HepG2 (cell line): ENCODE measurements at regions not wholly inside any gene's neighbourhood (a gene's known extent, or its start where the extent isn't known, plus 50 kb on each side); places are given as distances from the start of the nearest gene placed in this dataset.
A peak's percentile ranks its signal among the peaks of the same experiment; 100 is the strongest.

Experiments
- ATAC-seq: fragments of 200-7000 bp; cut with Tn5 transposase; 3 replicates; pipeline ENCODE4 v1.9.1; 2020; ENCODE audit warnings: mild to moderate bottlenecking, moderate library complexity
- BruUV-seq: library from RNA; stranded (reverse); fragments of 400-500 nt; replicated peaks from 2 replicates; lab custom pipeline; 2021; lab: Mats Ljungman, UMichigan
- CTCF ChIA-PET: fragments of 300-600 bp; formaldehyde crosslinking; extraction: SDS; loops from one replicate; lab custom pipeline; 2021; ENCODE audit warnings: low total read pairs, inconsistent platforms, low intra/inter-chr PET ratio; lab: Yijun Ruan, JAX
- POLR2A ChIA-PET: fragments of 350-600 bp; sonication (Branson Sonifier 250); formaldehyde crosslinking; loops from one replicate; lab custom pipeline; 2020; ENCODE audit warnings: antibody characterized with exemption, inconsistent platforms; lab: Yijun Ruan, JAX
- DNase-seq: peaks from one replicate; pipeline ENCODE4 v3.0.0-alpha.2; 2015; ENCODE audit warnings: low spot score
- FAIRE-seq: peaks from 3 replicates; lab custom pipeline; 2011; peaks lifted over from hg19 to GRCh38; lab: Jason Lieb, UNC
- H2AFZ ChIP-seq: one replicate; pipeline ENCODE4 v1.6.1; 2011; ENCODE audit warnings: low read length, inconsistent platforms
- H3K27ac ChIP-seq: fragments of 300-600 bp; 3 replicates; pipeline ENCODE4 v1.8.0; 2011; ENCODE audit warnings: mixed run types, mild to moderate bottlenecking, mixed read lengths, low read length, inconsistent platforms; ENCODE audit not compliant: insufficient read depth; ENCODE audit errors: extremely low read length
- H3K27me3 ChIP-seq, 2 experiments: fragments of 200-600 bp in 1 of 2; 2 replicates in 1 of 2; 3 replicates in 1 of 2; pipeline versions ENCODE4 v1.6.0 to v1.8.0; 2011; ENCODE audit warnings: low read length in 2 of 2, mild to moderate bottlenecking in 2 of 2, moderate library complexity in 2 of 2, inconsistent platforms in 1 of 2; ENCODE audit not compliant: insufficient read depth in 2 of 2, control insufficient read depth in 1 of 2
- H3K36me3 ChIP-seq, 2 experiments: fragments of 200-600 bp in 1 of 2; replicated peaks in 1 of 2; 2 replicates in 1 of 2; 3 replicates in 1 of 2; pipeline versions ENCODE4 v1.5.1 to v1.8.0; 2011; ENCODE audit warnings: low read length in 2 of 2, inconsistent platforms in 1 of 2; ENCODE audit not compliant: insufficient read depth in 2 of 2, control insufficient read depth in 1 of 2
- H3K4me1 ChIP-seq: 2 replicates; pipeline ENCODE4 v1.5.1; 2012; ENCODE audit warnings: low read length, inconsistent platforms; ENCODE audit not compliant: insufficient read depth
- H3K4me2 ChIP-seq: 2 replicates; pipeline ENCODE4 v1.6.0; 2011; ENCODE audit warnings: low read depth, low read length, inconsistent platforms
- H3K4me3 ChIP-seq, 3 experiments: fragments of 200-600 bp in 1 of 3; sonication (generic), shearing (Covaris generic) in 1 of 3; replicated peaks in 1 of 3; 2 replicates each; pipeline ENCODE4 v1.5.1; 2011 to 2016; ENCODE audit warnings: low read length in 3 of 3, inconsistent platforms in 2 of 3, low read depth in 2 of 3, mild to moderate bottlenecking in 2 of 3, control low read depth in 1 of 3, mixed read lengths in 1 of 3; ENCODE audit not compliant: insufficient read depth in 1 of 3
- H3K79me2 ChIP-seq: one replicate; pipeline ENCODE4 v1.6.1; 2011; ENCODE audit warnings: low read length, inconsistent platforms; ENCODE audit not compliant: insufficient read depth
- H3K9ac ChIP-seq: 2 replicates; pipeline ENCODE4 v1.6.0; 2011; ENCODE audit warnings: mild to moderate bottlenecking, low read depth, low read length, inconsistent platforms; ENCODE audit not compliant: insufficient read depth
- H3K9me3 ChIP-seq: 2 replicates; pipeline ENCODE4 v1.5.1; 2012; ENCODE audit warnings: mild to moderate bottlenecking, low read length
- H4K20me1 ChIP-seq: 2 replicates; pipeline ENCODE4 v1.6.0; 2011; ENCODE audit warnings: inconsistent platforms, mild to moderate bottlenecking, low read length, moderate library complexity; ENCODE audit not compliant: insufficient read depth
- CBX5 ChIP-seq: sonication (generic); formaldehyde crosslinking; IDR thresholded peaks from 2 replicates; pipeline ENCODE4 v1.4.0; 2020; ENCODE audit warnings: missing genetic modification reagents, borderline replicate concordance
- RARA ChIP-seq: IDR thresholded peaks from 2 replicates; pipeline ENCODE4 v1.6.1; 2016; ENCODE audit warnings: missing genetic modification reagents, missing compliant biosample characterization
- SIN3B ChIP-seq: fragments of 150-350 bp; IDR thresholded peaks from 2 replicates; pipeline ENCODE4 v1.6.1; 2014; ENCODE audit warnings: low read length
- SP2 ChIP-seq: sonication (generic); formaldehyde crosslinking; IDR thresholded peaks from 2 replicates; pipeline ENCODE4 v1.5.1; 2020; ENCODE audit warnings: mild to moderate bottlenecking, missing genetic modification reagents
- TCF7 ChIP-seq: sonication (generic); IDR thresholded peaks from 2 replicates; pipeline ENCODE4 v1.6.1; 2016; ENCODE audit warnings: antibody characterized with exemption, low read depth
- ZBTB7B ChIP-seq: sonication (generic); formaldehyde crosslinking; IDR thresholded peaks from 2 replicates; pipeline ENCODE4 v1.4.0; 2020; ENCODE audit warnings: missing genetic modification reagents
- ZFP37 ChIP-seq: sonication (generic); formaldehyde crosslinking; IDR thresholded peaks from 2 replicates; pipeline ENCODE4 v1.4.0; 2020; ENCODE audit warnings: missing genetic modification reagents, borderline replicate concordance
- ZNF431 ChIP-seq: sonication (generic); formaldehyde crosslinking; IDR thresholded peaks from 2 replicates; pipeline ENCODE4 v1.9.0; 2022; ENCODE audit warnings: missing genetic modification reagents, low read depth, mild to moderate bottlenecking, borderline replicate concordance
- WGBS: methylation state at CpG from one replicate; pipeline ENCODE4 v1.1.6; 2017; ENCODE audit warnings: low lambda C conversion rate; 5-methylcytosine and 5-hydroxymethylcytosine counted together
- in situ Hi-C: cut with HindIII; loops from 2 replicates; pipeline ENCODE4 v1.10.0; 2017; ENCODE audit warnings: low pct_unique_long_range_greater_than_20kb; ENCODE audit not compliant: extremely low pct_ligation_motif_present
- intact Hi-C: fragments of 100-400 bp; cut with micrococcal nuclease; formaldehyde crosslinking; loops from one replicate; pipeline ENCODE4 v1.10.0; 2022; ENCODE audit not compliant: unreplicated experiment
- TF ChIP-seq, protein P1 (sequence below): sonication (generic); formaldehyde crosslinking; IDR thresholded peaks from one replicate; pipeline ENCODE4 v1.5.1; 2020; ENCODE audit warnings: mild to moderate bottlenecking, missing genetic modification reagents; ENCODE audit errors: not compliant biosample characterization
- TF ChIP-seq, protein P2 (sequence below): sonication (generic); formaldehyde crosslinking; IDR thresholded peaks from 2 replicates; pipeline ENCODE4 v1.5.1; 2020; ENCODE audit warnings: mild to moderate bottlenecking, missing genetic modification reagents, moderate library complexity

GRCh38 chr1:57578099-57578498, 154.2 kb upstream of the DAB1 start (continued):
- TF ChIP-seq, protein P1, sequence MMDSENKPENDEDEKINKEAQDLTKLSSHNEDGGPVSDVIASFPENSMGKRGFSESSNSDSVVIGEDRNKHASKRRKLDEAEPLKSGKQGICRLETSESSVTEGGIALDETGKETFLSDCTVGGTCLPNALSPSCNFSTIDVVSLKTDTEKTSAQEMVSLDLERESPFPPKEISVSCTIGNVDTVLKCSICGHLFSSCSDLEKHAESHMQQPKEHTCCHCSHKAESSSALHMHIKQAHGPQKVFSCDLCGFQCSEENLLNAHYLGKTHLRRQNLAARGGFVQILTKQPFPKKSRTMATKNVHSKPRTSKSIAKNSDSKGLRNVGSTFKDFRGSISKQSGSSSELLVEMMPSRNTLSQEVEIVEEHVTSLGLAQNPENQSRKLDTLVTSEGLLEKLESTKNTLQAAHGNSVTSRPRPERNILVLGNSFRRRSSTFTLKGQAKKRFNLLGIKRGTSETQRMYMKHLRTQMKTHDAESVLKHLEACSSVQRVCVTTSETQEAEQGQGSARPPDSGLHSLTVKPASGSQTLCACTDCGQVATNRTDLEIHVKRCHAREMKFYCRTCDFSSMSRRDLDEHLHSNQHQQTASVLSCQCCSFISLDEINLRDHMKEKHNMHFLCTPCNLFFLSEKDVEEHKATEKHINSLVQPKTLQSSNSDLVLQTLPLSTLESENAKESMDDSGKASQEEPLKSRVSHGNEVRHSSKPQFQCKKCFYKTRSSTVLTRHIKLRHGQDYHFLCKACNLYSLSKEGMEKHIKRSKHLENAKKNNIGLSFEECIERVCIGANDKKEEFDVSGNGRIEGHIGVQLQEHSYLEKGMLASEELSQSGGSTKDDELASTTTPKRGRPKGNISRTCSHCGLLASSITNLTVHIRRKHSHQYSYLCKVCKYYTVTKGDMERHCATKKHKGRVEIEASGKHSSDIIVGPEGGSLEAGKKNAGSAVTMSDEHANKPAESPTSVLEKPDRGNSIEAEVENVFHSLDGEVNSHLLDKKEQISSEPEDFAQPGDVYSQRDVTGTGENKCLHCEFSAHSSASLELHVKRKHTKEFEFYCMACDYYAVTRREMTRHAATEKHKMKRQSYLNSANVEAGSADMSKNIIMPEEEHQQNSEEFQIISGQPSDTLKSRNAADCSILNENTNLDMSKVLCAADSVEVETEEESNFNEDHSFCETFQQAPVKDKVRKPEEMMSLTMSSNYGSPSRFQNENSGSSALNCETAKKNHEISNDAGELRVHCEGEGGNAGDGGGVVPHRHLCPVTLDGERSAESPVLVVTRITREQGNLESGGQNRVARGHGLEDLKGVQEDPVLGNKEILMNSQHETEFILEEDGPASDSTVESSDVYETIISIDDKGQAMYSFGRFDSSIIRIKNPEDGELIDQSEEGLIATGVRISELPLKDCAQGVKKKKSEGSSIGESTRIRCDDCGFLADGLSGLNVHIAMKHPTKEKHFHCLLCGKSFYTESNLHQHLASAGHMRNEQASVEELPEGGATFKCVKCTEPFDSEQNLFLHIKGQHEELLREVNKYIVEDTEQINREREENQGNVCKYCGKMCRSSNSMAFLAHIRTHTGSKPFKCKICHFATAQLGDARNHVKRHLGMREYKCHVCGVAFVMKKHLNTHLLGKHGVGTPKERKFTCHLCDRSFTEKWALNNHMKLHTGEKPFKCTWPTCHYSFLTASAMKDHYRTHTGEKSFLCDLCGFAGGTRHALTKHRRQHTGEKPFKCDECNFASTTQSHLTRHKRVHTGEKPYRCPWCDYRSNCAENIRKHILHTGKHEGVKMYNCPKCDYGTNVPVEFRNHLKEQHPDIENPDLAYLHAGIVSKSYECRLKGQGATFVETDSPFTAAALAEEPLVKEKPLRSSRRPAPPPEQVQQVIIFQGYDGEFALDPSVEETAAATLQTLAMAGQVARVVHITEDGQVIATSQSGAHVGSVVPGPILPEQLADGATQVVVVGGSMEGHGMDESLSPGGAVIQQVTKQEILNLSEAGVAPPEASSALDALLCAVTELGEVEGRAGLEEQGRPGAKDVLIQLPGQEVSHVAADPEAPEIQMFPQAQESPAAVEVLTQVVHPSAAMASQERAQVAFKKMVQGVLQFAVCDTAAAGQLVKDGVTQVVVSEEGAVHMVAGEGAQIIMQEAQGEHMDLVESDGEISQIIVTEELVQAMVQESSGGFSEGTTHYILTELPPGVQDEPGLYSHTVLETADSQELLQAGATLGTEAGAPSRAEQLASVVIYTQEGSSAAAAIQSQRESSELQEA (CRISPR knock-in tag): no peak
- TF ChIP-seq ZFP37: no peak

DNA sequence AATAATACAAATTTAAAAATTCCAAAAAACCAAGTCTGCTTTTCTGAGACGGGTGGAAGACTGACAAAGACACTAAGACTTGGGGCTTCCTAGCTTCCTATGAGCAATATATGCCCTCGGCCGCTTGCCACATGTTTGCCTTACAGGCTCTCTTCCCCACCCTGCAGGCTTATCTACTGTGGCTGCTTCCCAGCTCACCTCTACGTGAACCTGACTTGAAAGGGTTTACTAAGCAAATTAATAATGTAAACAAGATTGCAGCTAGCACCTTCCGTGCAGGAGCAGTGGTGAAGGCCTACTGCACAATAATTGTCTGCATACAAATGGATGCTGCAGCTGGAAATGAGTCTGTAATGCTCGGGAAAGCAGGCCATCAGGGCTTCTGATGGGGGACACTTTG, 152.9 kb upstream of the DAB1 start:
- no peaks in the 10 kb centered on the region for H4K20me1 ChIP-seq
- intact Hi-C loops: no loop called here
- POLR2A ChIA-PET: no interaction called here
- H2AFZ ChIP-seq: no peak overlapping the region
- no peak overlapping the region for H3K9ac ChIP-seq
- no peak overlapping the region for H3K4me2 ChIP-seq
- no peaks in the 10 kb centered on the region for H3K36me3 ChIP-seq
- ATAC-seq (peak; percentile 57), DNase-seq (peak; percentile 12), FAIRE-seq (no peak)
- WGBS: 0% methylated on average over 6 of the region's 6 CpGs
- H3K27me3 ChIP-seq: no peaks in the 10 kb centered on the region; a peak in 1 of 5 replicates
- CTCF ChIA-PET: no interaction called here
- no peak overlapping the region for H3K27ac ChIP-seq
- H3K79me2 ChIP-seq: no peaks in the 10 kb centered on the region
- no peak overlapping the region for H3K4me3 ChIP-seq
- TF ChIP-seq TCF7 (0 out of 2 replicates have a peak, but pooled peaks have one; percentile 6), ZNF431 (CRISPR knock-in tag) (no peak), SP2 (CRISPR knock-in tag) (no peak), RARA (CRISPR knock-in tag) (peak; percentile 52), CBX5 (CRISPR knock-in tag) (no peak), SIN3B (no peak), ZBTB7B (CRISPR knock-in tag) (no peak)
- TF ChIP-seq, protein P2, sequence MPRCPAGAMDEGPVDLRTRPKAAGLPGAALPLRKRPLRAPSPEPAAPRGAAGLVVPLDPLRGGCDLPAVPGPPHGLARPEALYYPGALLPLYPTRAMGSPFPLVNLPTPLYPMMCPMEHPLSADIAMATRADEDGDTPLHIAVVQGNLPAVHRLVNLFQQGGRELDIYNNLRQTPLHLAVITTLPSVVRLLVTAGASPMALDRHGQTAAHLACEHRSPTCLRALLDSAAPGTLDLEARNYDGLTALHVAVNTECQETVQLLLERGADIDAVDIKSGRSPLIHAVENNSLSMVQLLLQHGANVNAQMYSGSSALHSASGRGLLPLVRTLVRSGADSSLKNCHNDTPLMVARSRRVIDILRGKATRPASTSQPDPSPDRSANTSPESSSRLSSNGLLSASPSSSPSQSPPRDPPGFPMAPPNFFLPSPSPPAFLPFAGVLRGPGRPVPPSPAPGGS (CRISPR knock-in tag): no peak
- in situ Hi-C loops: no loop called here
- no peaks in the 10 kb centered on the region for H3K9me3 ChIP-seq
- BruUV-seq: no TSS peak
- H3K4me1 ChIP-seq: no peaks in the 10 kb centered on the region
